ENCODE measurements at regions not wholly inside any gene's neighbourhood (a gene's known extent, or its start where the extent isn't known, plus 50 kb on each side); places are given as distances from the start of the nearest gene placed in this dataset.

GRCh38 chr4:179472164-179472563, 2029.9 kb upstream of the AGA start:
- H2BK5ac ChIP-seq (ENCODE audit: low read length): no peak overlapping the region
- no peaks in the 10 kb centered on the region for H3K4me1 ChIP-seq (ENCODE audit: control insufficient read depth, low read depth, low read length)
- H3K4me2 ChIP-seq (ENCODE audit: low read length): no peak overlapping the region
- H2AK5ac ChIP-seq (ENCODE audit: low read length): no peak overlapping the region
- no peak overlapping the region for H3K18ac ChIP-seq (ENCODE audit: low read length)
- H2BK120ac ChIP-seq (ENCODE audit: low read depth, low read length): no peak overlapping the region
- H3K79me2 ChIP-seq (ENCODE audit: control insufficient read depth, insufficient read depth, low read length): no peaks in the 10 kb centered on the region
- no peak overlapping the region for H3K4me3 ChIP-seq (ENCODE audit: low read length)
- no peak for DNase-seq
- H3K4ac ChIP-seq (ENCODE audit: low read depth, low read length): no peak overlapping the region
- no peaks in the 10 kb centered on the region for H3K79me1 ChIP-seq (ENCODE audit: low read length)
- no peak overlapping the region for H4K5ac ChIP-seq (ENCODE audit: low read length)
- H3K36me3 ChIP-seq (ENCODE audit: control insufficient read depth, insufficient read depth, low read length): no peaks in the 10 kb centered on the region
- no peak overlapping the region for H3K27ac ChIP-seq (ENCODE audit: low read depth, low read length)
- no peak overlapping the region for H4K8ac ChIP-seq (ENCODE audit: low read depth, low read length)
- H3K27me3 ChIP-seq (ENCODE audit: insufficient read depth, low read length, poor library complexity): no peaks in the 10 kb centered on the region
- no peak overlapping the region for H3K9ac ChIP-seq (ENCODE audit: low read length)
- no peak overlapping the region for H2BK15ac ChIP-seq (replicated peaks; ENCODE audit: low read depth)
- no peak overlapping the region for H3K23ac ChIP-seq (ENCODE audit: low read length)
- no peak overlapping the region for H3K56ac ChIP-seq (ENCODE audit: low read length)

- H2BK5ac ChIP-seq (ENCODE audit: low read length): no peak overlapping the region
- no peaks in the 10 kb centered on the region for H3K79me2 ChIP-seq (ENCODE audit: control insufficient read depth, insufficient read depth, low read length)
- no peak for DNase-seq
- no peak overlapping the region for H4K8ac ChIP-seq (ENCODE audit: low read depth, low read length)
- no peak overlapping the region for H2BK15ac ChIP-seq (replicated peaks; ENCODE audit: low read depth)
- no peak overlapping the region for H3K18ac ChIP-seq (ENCODE audit: low read length)
- H3K9ac ChIP-seq (ENCODE audit: low read length): no peak overlapping the region
- no peaks in the 10 kb centered on the region for H3K4me1 ChIP-seq (ENCODE audit: control insufficient read depth, low read depth, low read length)
- no peak overlapping the region for H3K56ac ChIP-seq (ENCODE audit: low read length)
- H3K4ac ChIP-seq (ENCODE audit: low read depth, low read length): no peak overlapping the region
- no peaks in the 10 kb centered on the region for H3K79me1 ChIP-seq (ENCODE audit: low read length)
- H3K4me2 ChIP-seq (ENCODE audit: low read length): no peak overlapping the region
- no peak overlapping the region for H3K27ac ChIP-seq (ENCODE audit: low read depth, low read length)
- no peak overlapping the region for H2BK120ac ChIP-seq (ENCODE audit: low read depth, low read length)
- no peak overlapping the region for H4K5ac ChIP-seq (ENCODE audit: low read length)
- H3K23ac ChIP-seq (ENCODE audit: low read length): no peak overlapping the region
- H3K27me3 ChIP-seq (ENCODE audit: insufficient read depth, low read length, poor library complexity): no peaks in the 10 kb centered on the region
- no peaks in the 10 kb centered on the region for H3K36me3 ChIP-seq (ENCODE audit: control insufficient read depth, insufficient read depth, low read length)
- H3K4me3 ChIP-seq (ENCODE audit: low read length): no peak overlapping the region
- no peak overlapping the region for H2AK5ac ChIP-seq (ENCODE audit: low read length)
Measured at GRCh38 chr4:179478608-179479007, 2036.4 kb upstream of the AGA start.

GRCh38 chr4:179485781-179486180, 2043.5 kb upstream of the AGA start:
- Histone ChIP-seq H2AK5ac (ENCODE audit: low read length) (no peak overlapping the region), H4K8ac (ENCODE audit: low read depth, low read length) (no peak overlapping the region)
- WGBS (ENCODE audit: extremely low coverage, insufficient coverage, low lambda C conversion rate): no CpG with 5 or more reads among the region's 3 CpGs

GRCh38 chr4:179486570-179487335, 2044.5 kb upstream of the AGA start:
- no CpG with 5 or more reads among the region's 6 CpGs for WGBS (ENCODE audit: extremely low coverage, insufficient coverage, low lambda C conversion rate)
- no peak overlapping the region for H3K9ac ChIP-seq (ENCODE audit: low read length)
- H3K4me1 ChIP-seq (ENCODE audit: control insufficient read depth, low read depth, low read length): no peaks in the 10 kb centered on the region
- no peak overlapping the region for H2BK120ac ChIP-seq (ENCODE audit: low read depth, low read length)
- no peak overlapping the region for H3K4me2 ChIP-seq (ENCODE audit: low read length)
- no peak overlapping the region for H3K27ac ChIP-seq (ENCODE audit: low read depth, low read length)
- no peaks in the 10 kb centered on the region for H3K36me3 ChIP-seq (ENCODE audit: control insufficient read depth, insufficient read depth, low read length)
- no peaks in the 10 kb centered on the region for H3K79me1 ChIP-seq (ENCODE audit: low read length)
- no peaks in the 10 kb centered on the region for H3K27me3 ChIP-seq (ENCODE audit: insufficient read depth, low read length, poor library complexity)
- H2BK15ac ChIP-seq (replicated peaks; ENCODE audit: low read depth): no peak overlapping the region
- no peak overlapping the region for H3K4ac ChIP-seq (ENCODE audit: low read depth, low read length)
- no peak overlapping the region for H2BK5ac ChIP-seq (ENCODE audit: low read length)
- H3K79me2 ChIP-seq (ENCODE audit: control insufficient read depth, insufficient read depth, low read length): no peaks in the 10 kb centered on the region
- no peak overlapping the region for H3K23ac ChIP-seq (ENCODE audit: low read length)
- no peak overlapping the region for H4K5ac ChIP-seq (ENCODE audit: low read length)
- DNase-seq: no peak
- H3K18ac ChIP-seq (ENCODE audit: low read length): no peak overlapping the region
- no peak overlapping the region for H3K4me3 ChIP-seq (ENCODE audit: low read length)
- H2AK5ac ChIP-seq (ENCODE audit: low read length): no peak overlapping the region
- no peak overlapping the region for H3K56ac ChIP-seq (ENCODE audit: low read length)
- no peak overlapping the region for H4K8ac ChIP-seq (ENCODE audit: low read depth, low read length)

More at GRCh38 chr4:179485781-179486180, 2043.5 kb upstream of the AGA start:
- H3K23ac ChIP-seq (ENCODE audit: low read length): no peak overlapping the region
- H3K27me3 ChIP-seq (ENCODE audit: insufficient read depth, low read length, poor library complexity): no peaks in the 10 kb centered on the region
- no peak overlapping the region for H3K18ac ChIP-seq (ENCODE audit: low read length)
- no peaks in the 10 kb centered on the region for H3K4me1 ChIP-seq (ENCODE audit: control insufficient read depth, low read depth, low read length)
- H3K4me3 ChIP-seq (ENCODE audit: low read length): no peak overlapping the region
- no peak overlapping the region for H3K27ac ChIP-seq (ENCODE audit: low read depth, low read length)
- no peak overlapping the region for H3K4me2 ChIP-seq (ENCODE audit: low read length)
- DNase-seq: no peak
- H3K56ac ChIP-seq (ENCODE audit: low read length): no peak overlapping the region
- H2BK5ac ChIP-seq (ENCODE audit: low read length): no peak overlapping the region
- no peak overlapping the region for H2BK15ac ChIP-seq (replicated peaks; ENCODE audit: low read depth)
- no peaks in the 10 kb centered on the region for H3K36me3 ChIP-seq (ENCODE audit: control insufficient read depth, insufficient read depth, low read length)
- no peak overlapping the region for H3K9ac ChIP-seq (ENCODE audit: low read length)
- no peak overlapping the region for H3K4ac ChIP-seq (ENCODE audit: low read depth, low read length)
- no peak overlapping the region for H4K5ac ChIP-seq (ENCODE audit: low read length)
- H2BK120ac ChIP-seq (ENCODE audit: low read depth, low read length): no peak overlapping the region
- H3K79me1 ChIP-seq (ENCODE audit: low read length): no peaks in the 10 kb centered on the region
- no peaks in the 10 kb centered on the region for H3K79me2 ChIP-seq (ENCODE audit: control insufficient read depth, insufficient read depth, low read length)

GRCh38 chr4:179492260-179493080, 2050.2 kb upstream of the AGA start:
- Histone ChIP-seq H3K4ac (ENCODE audit: low read depth, low read length) (no peak overlapping the region), H3K18ac (ENCODE audit: low read length) (no peak overlapping the region), H2AK5ac (ENCODE audit: low read length) (no peak overlapping the region), H3K36me3 (ENCODE audit: control insufficient read depth, insufficient read depth, low read length) (no peaks in the 10 kb centered on the region), H3K56ac (ENCODE audit: low read length) (no peak overlapping the region), H3K4me1 (ENCODE audit: control insufficient read depth, low read depth, low read length) (no peaks in the 10 kb centered on the region), H3K23ac (ENCODE audit: low read length) (no peak overlapping the region), H4K5ac (ENCODE audit: low read length) (no peak overlapping the region), H3K27me3 (ENCODE audit: insufficient read depth, low read length, poor library complexity) (no peaks in the 10 kb centered on the region), H3K27ac (ENCODE audit: low read depth, low read length) (no peak overlapping the region), H3K4me2 (ENCODE audit: low read length) (no peak overlapping the region), H2BK5ac (ENCODE audit: low read length) (no peak overlapping the region), H3K79me1 (ENCODE audit: low read length) (no peaks in the 10 kb centered on the region), H3K4me3 (ENCODE audit: low read length) (no peak overlapping the region), H4K8ac (ENCODE audit: low read depth, low read length) (no peak overlapping the region), H3K9ac (ENCODE audit: low read length) (no peak overlapping the region), H2BK15ac (replicated peaks; ENCODE audit: low read depth) (no peak overlapping the region), H2BK120ac (ENCODE audit: low read depth, low read length) (no peak overlapping the region), H3K79me2 (ENCODE audit: control insufficient read depth, insufficient read depth, low read length) (no peaks in the 10 kb centered on the region)
- no CpG with 5 or more reads among the region's 3 CpGs for WGBS (ENCODE audit: extremely low coverage, insufficient coverage, low lambda C conversion rate)
- DNase-seq: no peak

All from mesendoderm (in vitro differentiated cells).